ENCODE measurements at regions not wholly inside any gene's neighbourhood (a gene's known extent, or its start where the extent isn't known, plus 50 kb on each side); places are given as distances from the start of the nearest gene placed in this dataset.
"Not testable (repeated sequence)": the region's sequence is repeated elsewhere in the genome, so short reads cannot be mapped to it uniquely, and the experiment has no call there.

- DNase-seq, result no peak
Measured at GRCh38 chr4:188377816-188378215, 238.6 kb downstream of the TRIML1 start.

- DNase-seq, result no peak
Measured at GRCh38 chr4:188383180-188383579, 243.9 kb downstream of the TRIML1 start.

GRCh38 chr4:188387179-188387791, 248.0 kb downstream of the TRIML1 start:
- DNase-seq, result peak; percentile 78

GRCh38 chr4:188391349-188391748, 252.1 kb downstream of the TRIML1 start:
- not testable (repeated sequence) for DNase-seq

GRCh38 chr4:188396037-188396436, 256.8 kb downstream of the TRIML1 start:
- peak; percentile 33 for DNase-seq

GRCh38 chr4:188399834-188400233, 260.6 kb downstream of the TRIML1 start:
- DNase-seq, result no peak

- peak; percentile 74 for DNase-seq
Measured at GRCh38 chr4:188400451-188400850, 261.2 kb downstream of the TRIML1 start.

GRCh38 chr4:188403272-188403671, 264.0 kb downstream of the TRIML1 start:
- DNase-seq, result no peak

- DNase-seq, result peak; percentile 71
Measured at GRCh38 chr4:188405071-188405835, 266.0 kb downstream of the TRIML1 start.

GRCh38 chr4:188408244-188409030, 269.2 kb downstream of the TRIML1 start:
- peak; percentile 76 for DNase-seq

- no peak for DNase-seq
Measured at GRCh38 chr4:188409851-188410250, 270.6 kb downstream of the TRIML1 start.

GRCh38 chr4:188411805-188412204, 272.6 kb downstream of the TRIML1 start:
- DNase-seq, result no peak

- no peak for DNase-seq
Measured at GRCh38 chr4:188412499-188412898, 273.3 kb downstream of the TRIML1 start.

GRCh38 chr4:188414441-188414840, 275.2 kb downstream of the TRIML1 start:
- DNase-seq, result no peak

- DNase-seq, result no peak
Measured at GRCh38 chr4:188417181-188417580, 277.9 kb downstream of the TRIML1 start.

GRCh38 chr4:188423039-188423438, 283.8 kb downstream of the TRIML1 start:
- DNase-seq, result no peak

GRCh38 chr4:188428935-188429334, 289.7 kb downstream of the TRIML1 start:
- DNase-seq, result no peak

- no peak for DNase-seq
Measured at GRCh38 chr4:188429965-188430364, 290.7 kb downstream of the TRIML1 start.

- DNase-seq, result no peak
Measured at GRCh38 chr4:188430384-188430783, 291.1 kb downstream of the TRIML1 start.

- peak; percentile 45 for DNase-seq
Measured at GRCh38 chr4:188432328-188432727, 293.1 kb downstream of the TRIML1 start.

GRCh38 chr4:188433741-188434315, 294.6 kb downstream of the TRIML1 start:
- DNase-seq, result peak; percentile 39

GRCh38 chr4:188434643-188435042, 295.4 kb downstream of the TRIML1 start:
- DNase-seq, result peak; percentile 49

- peak; percentile 18 for DNase-seq
Measured at GRCh38 chr4:188435381-188435780, 296.1 kb downstream of the TRIML1 start.

All from fibroblast of upper back skin (primary cell).